ENCODE measurements at regions not wholly inside any gene's neighbourhood (a gene's known extent, or its start where the extent isn't known, plus 50 kb on each side); places are given as distances from the start of the nearest gene placed in this dataset.

DNA sequence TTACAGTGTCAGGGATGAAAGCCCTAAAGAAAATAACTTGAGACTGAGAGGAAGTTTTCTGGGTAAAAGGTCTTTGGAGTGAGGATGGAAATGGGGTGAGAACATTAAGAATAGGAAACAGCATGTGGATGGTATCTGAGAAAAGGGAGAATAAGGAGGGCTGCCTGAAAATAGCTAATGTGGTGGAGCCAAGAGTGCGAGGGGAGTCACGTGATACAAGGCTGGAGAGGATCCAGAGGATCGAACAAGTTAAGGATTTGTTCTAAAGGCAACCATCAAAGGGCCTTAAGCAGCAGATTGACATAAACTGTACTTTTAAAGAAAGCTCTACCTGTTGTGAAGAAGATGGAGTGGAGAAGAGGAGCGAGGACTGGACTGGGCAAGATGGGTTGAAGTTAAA, 347.4 kb upstream of the AGA start:
- no peak overlapping the region for H3K4me2 ChIP-seq (replicated peaks; ENCODE audit: extremely low read depth, low read length, poor library complexity, severe bottlenecking)
- peaks cover 0 to 4% of the 10 kb centered on the region in 2 donors for H3K9me3 ChIP-seq (replicated peaks in 1 of 2; ENCODE audit: control insufficient read depth in 1 of 2, insufficient read depth in 1 of 2, low read length in 2 of 2)
- no peak overlapping the region for H3K4me3 ChIP-seq (replicated peaks in 1 of 3; ENCODE audit: low read depth in 2 of 3, low read length in 3 of 3)
- TF ChIP-seq, protein P1, sequence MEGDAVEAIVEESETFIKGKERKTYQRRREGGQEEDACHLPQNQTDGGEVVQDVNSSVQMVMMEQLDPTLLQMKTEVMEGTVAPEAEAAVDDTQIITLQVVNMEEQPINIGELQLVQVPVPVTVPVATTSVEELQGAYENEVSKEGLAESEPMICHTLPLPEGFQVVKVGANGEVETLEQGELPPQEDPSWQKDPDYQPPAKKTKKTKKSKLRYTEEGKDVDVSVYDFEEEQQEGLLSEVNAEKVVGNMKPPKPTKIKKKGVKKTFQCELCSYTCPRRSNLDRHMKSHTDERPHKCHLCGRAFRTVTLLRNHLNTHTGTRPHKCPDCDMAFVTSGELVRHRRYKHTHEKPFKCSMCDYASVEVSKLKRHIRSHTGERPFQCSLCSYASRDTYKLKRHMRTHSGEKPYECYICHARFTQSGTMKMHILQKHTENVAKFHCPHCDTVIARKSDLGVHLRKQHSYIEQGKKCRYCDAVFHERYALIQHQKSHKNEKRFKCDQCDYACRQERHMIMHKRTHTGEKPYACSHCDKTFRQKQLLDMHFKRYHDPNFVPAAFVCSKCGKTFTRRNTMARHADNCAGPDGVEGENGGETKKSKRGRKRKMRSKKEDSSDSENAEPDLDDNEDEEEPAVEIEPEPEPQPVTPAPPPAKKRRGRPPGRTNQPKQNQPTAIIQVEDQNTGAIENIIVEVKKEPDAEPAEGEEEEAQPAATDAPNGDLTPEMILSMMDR (IDR thresholded peaks at IDR 0.05): no peak
- no peak for DNase-seq
- no peak overlapping the region for H3K9ac ChIP-seq (ENCODE audit: insufficient read depth, low read length, poor library complexity, severe bottlenecking)
- H3K79me2 ChIP-seq (ENCODE audit: insufficient read depth, low read length): no peaks in the 10 kb centered on the region
- Mint-ChIP-seq H3K36me3 (no peaks in the 10 kb centered on the region), H3K4me1 (no peaks in the 10 kb centered on the region), H3K27ac (no peak overlapping the region), H3K9me3 (peaks cover 0 to 9% (median 4%) of the 10 kb centered on the region in 7 donors), H3K27me3 (ENCODE audit: low read depth in 3 of 3) (no peaks in the 10 kb centered on the region), H3K4me3 (no peak overlapping the region)
- H4K20me1 ChIP-seq (ENCODE audit: insufficient read depth, low read length): no peaks in the 10 kb centered on the region
- no peaks in the 10 kb centered on the region for H3K36me3 ChIP-seq (replicated peaks in 1 of 2; ENCODE audit: control insufficient read depth in 1 of 2, insufficient read depth in 2 of 2, low read length in 2 of 2)
- H3K27ac ChIP-seq (ENCODE audit: low read depth in 1 of 2, low read length in 2 of 2): no peak overlapping the region
- intact Hi-C loops (cut with micrococcal nuclease): no loop called here
- WGBS (ENCODE audit: insufficient coverage): 95% methylated on average over 3 of the region's 4 CpGs
- H3K27me3 ChIP-seq (ENCODE audit: control insufficient read depth in 2 of 2, insufficient read depth in 2 of 2, low read length in 2 of 2): no peaks in the 10 kb centered on the region
- H3K4me1 ChIP-seq (ENCODE audit: control insufficient read depth in 1 of 2, insufficient read depth in 2 of 2, low read length in 2 of 2): no peaks in the 10 kb centered on the region
- H2AFZ ChIP-seq (ENCODE audit: insufficient read depth, low read depth, low read length, poor library complexity, severe bottlenecking): no peak overlapping the region

DNA sequence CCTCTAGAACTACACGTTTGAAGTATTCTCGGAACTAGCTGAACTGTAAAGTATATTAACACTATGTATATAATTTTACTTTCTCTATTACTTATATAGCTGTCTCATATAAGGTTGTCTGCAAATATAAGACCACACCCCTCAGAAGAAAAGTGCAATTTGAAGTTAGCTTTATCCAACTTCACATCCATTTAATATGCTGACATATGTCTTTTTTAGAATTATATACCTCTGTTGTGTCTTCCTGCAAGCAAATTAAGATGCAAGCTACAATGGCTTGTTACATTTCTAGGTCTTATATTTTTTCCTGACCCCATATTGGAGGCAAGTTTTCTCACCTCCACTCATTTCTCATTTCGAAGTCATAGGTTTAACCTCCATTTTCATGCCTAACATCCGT, 349.0 kb upstream of the AGA start:
- whole genome bisulfite sequencing (ENCODE audit: insufficient coverage): no CpG with 5 or more reads among the region's 4 CpGs
- Histone ChIP-seq H3K79me2 (ENCODE audit: insufficient read depth, low read length) (no peaks in the 10 kb centered on the region), H3K36me3 (replicated peaks in 1 of 2; ENCODE audit: control insufficient read depth in 1 of 2, insufficient read depth in 2 of 2, low read length in 2 of 2) (no peaks in the 10 kb centered on the region), H3K4me1 (ENCODE audit: control insufficient read depth in 1 of 2, insufficient read depth in 2 of 2, low read length in 2 of 2) (no peaks in the 10 kb centered on the region), H4K20me1 (ENCODE audit: insufficient read depth, low read length) (no peaks in the 10 kb centered on the region), H3K9ac (ENCODE audit: insufficient read depth, low read length, poor library complexity, severe bottlenecking) (no peak overlapping the region), H3K4me2 (replicated peaks; ENCODE audit: extremely low read depth, low read length, poor library complexity, severe bottlenecking) (no peak overlapping the region), H3K9me3 (replicated peaks in 1 of 2; ENCODE audit: control insufficient read depth in 1 of 2, insufficient read depth in 1 of 2, low read length in 2 of 2) (peaks cover 0 to 4% of the 10 kb centered on the region in 2 donors), H3K27me3 (ENCODE audit: control insufficient read depth in 2 of 2, insufficient read depth in 2 of 2, low read length in 2 of 2) (no peaks in the 10 kb centered on the region), H3K4me3 (replicated peaks in 1 of 3; ENCODE audit: low read depth in 2 of 3, low read length in 3 of 3) (no peak overlapping the region), H3K27ac (ENCODE audit: low read depth in 1 of 2, low read length in 2 of 2) (no peak overlapping the region), H2AFZ (ENCODE audit: insufficient read depth, low read depth, low read length, poor library complexity, severe bottlenecking) (no peak overlapping the region)
- H3K9me3 Mint-ChIP-seq: peaks cover 0 to 9% (median 4%) of the 10 kb centered on the region in 7 donors
- TF ChIP-seq, protein P1 (IDR thresholded peaks at IDR 0.05): no peak
- H3K4me1 Mint-ChIP-seq: no peaks in the 10 kb centered on the region
- intact Hi-C loops (cut with micrococcal nuclease): no loop called here
- H3K27ac Mint-ChIP-seq: no peak overlapping the region
- no peak for DNase-seq
- no peaks in the 10 kb centered on the region for H3K27me3 Mint-ChIP-seq (ENCODE audit: low read depth in 3 of 3)
- H3K36me3 Mint-ChIP-seq: no peaks in the 10 kb centered on the region
- H3K4me3 Mint-ChIP-seq: no peak overlapping the region

All from CD14-positive monocyte (primary cell).